H1 (cell line): ENCODE measurements at regions not wholly inside any gene's neighbourhood (a gene's known extent, or its start where the extent isn't known, plus 50 kb on each side); places are given as distances from the start of the nearest gene placed in this dataset.

Experiments
- CTCF ChIA-PET: fragments of 300-600 bp; sonication (Branson Sonifier 250); formaldehyde crosslinking; loops from one replicate; lab custom pipeline; 2021; ENCODE audit not compliant: partially characterized antibody; lab: Charles Lee
- POLR2A ChIA-PET: fragments of 300-600 bp; sonication (Branson Sonifier 250); formaldehyde crosslinking; loops from one replicate; lab custom pipeline; 2021; ENCODE audit warnings: inconsistent platforms; ENCODE audit not compliant: partially characterized antibody; lab: Charles Lee
- DNase-seq, 2 experiments: peaks; one replicate each; pipeline versions ENCODE4 v3.0.0 to v3.0.0-alpha.2; 2010 to 2022; ENCODE audit warnings: low spot score in 2 of 2, low read depth in 1 of 2, mixed read lengths in 1 of 2
- FAIRE-seq: peaks from 2 replicates; lab custom pipeline; 2011; peaks lifted over from hg19 to GRCh38; lab: Jason Lieb, UNC
- H2AFZ ChIP-seq: 2 replicates; pipeline ENCODE4 v1.8.1; 2012; ENCODE audit warnings: low read length, inconsistent platforms
- H2AK5ac ChIP-seq: 2 replicates; pipeline ENCODE4 v1.6.1; 2013; ENCODE audit warnings: low read depth, low read length
- H2BK120ac ChIP-seq: replicated peaks from 2 replicates; pipeline ENCODE3; 2013; ENCODE audit warnings: low read depth, low read length, inconsistent platforms
- H2BK12ac ChIP-seq: 2 replicates; pipeline ENCODE4 v1.6.1; 2013; ENCODE audit warnings: low read depth, low read length
- H2BK15ac ChIP-seq: 2 replicates; pipeline ENCODE4 v1.6.1; 2013; ENCODE audit warnings: low read length
- H2BK20ac ChIP-seq: 2 replicates; pipeline ENCODE4 v1.6.1; 2013; ENCODE audit warnings: low read length
- H2BK5ac ChIP-seq: 2 replicates; pipeline ENCODE4 v1.6.1; 2013; ENCODE audit warnings: low read depth, low read length
- H3K14ac ChIP-seq: 2 replicates; pipeline ENCODE4 v1.6.1; 2013; ENCODE audit warnings: inconsistent platforms; ENCODE audit not compliant: insufficient read length
- H3K18ac ChIP-seq: 2 replicates; pipeline ENCODE4 v1.6.1; 2013; ENCODE audit warnings: low read length; ENCODE audit errors: extremely low read depth
- H3K23ac ChIP-seq: 2 replicates; pipeline ENCODE4 v1.6.1; 2013; ENCODE audit warnings: inconsistent platforms; ENCODE audit not compliant: insufficient read length
- H3K23me2 ChIP-seq: 2 replicates; pipeline ENCODE4 v1.6.1; 2013; ENCODE audit warnings: low read depth, low read length
- H3K27ac ChIP-seq: 2 replicates; pipeline ENCODE4 v1.6.1; 2011; ENCODE audit warnings: low read depth, low read length, inconsistent platforms
- H3K27me3 ChIP-seq, 4 experiments: replicated peaks in 1 of 4; 1 replicate in 1 of 4; 2 replicates in 3 of 4; pipeline versions ENCODE4 v1.6.1 to v1.8.1; 2011 to 2013; ENCODE audit warnings: low read length in 3 of 4, mild to moderate bottlenecking in 3 of 4, inconsistent platforms in 2 of 4, mixed read lengths in 2 of 4, moderate library complexity in 1 of 4; ENCODE audit not compliant: control insufficient read depth in 3 of 4, insufficient read depth in 3 of 4; ENCODE audit errors: extremely low read depth in 1 of 4
- H3K36me3 ChIP-seq, 4 experiments: 2 replicates each; pipeline versions ENCODE4 v1.6.1 to v1.8.1; 2011 to 2013; ENCODE audit warnings: mild to moderate bottlenecking in 4 of 4, low read length in 3 of 4, moderate library complexity in 2 of 4, control low read depth in 1 of 4, inconsistent platforms in 1 of 4; ENCODE audit not compliant: insufficient read depth in 4 of 4, control insufficient read depth in 2 of 4
- H3K4ac ChIP-seq: replicated peaks from 2 replicates; pipeline ENCODE3; 2013; ENCODE audit warnings: low read length, low read depth, mixed read lengths, inconsistent platforms; ENCODE audit not compliant: insufficient read length
- H3K4me1 ChIP-seq, 4 experiments: replicated peaks in 1 of 4; 1 replicate in 1 of 4; 2 replicates in 3 of 4; pipeline versions ENCODE4 v1.6.1 to v1.8.1; 2011 to 2013; ENCODE audit warnings: low read length in 3 of 4, inconsistent platforms in 2 of 4, mixed read lengths in 1 of 4; ENCODE audit not compliant: insufficient read depth in 4 of 4, control insufficient read depth in 3 of 4
- H3K4me2 ChIP-seq, 2 experiments: 2 replicates each; pipeline versions ENCODE4 v1.6.1 to v1.8.1; 2011 to 2013; ENCODE audit warnings: low read depth in 2 of 2, low read length in 2 of 2, control low read depth in 1 of 2, inconsistent platforms in 1 of 2, mild to moderate bottlenecking in 1 of 2; ENCODE audit not compliant: insufficient read depth in 1 of 2
- H3K4me3 ChIP-seq, 4 experiments: fragments of 200-600, 300-600 bp in 1 of 4; sonication (generic), shearing (Covaris generic), sonication (Bioruptor Twin) in 1 of 4; 2 replicates each; pipeline versions ENCODE4 v1.5.1 to v1.8.1; 2011 to 2016; ENCODE audit warnings: low read length in 4 of 4, low read depth in 3 of 4, control low read depth in 2 of 4, inconsistent platforms in 2 of 4, mild to moderate bottlenecking in 2 of 4, mixed read lengths in 1 of 4, moderate library complexity in 1 of 4; ENCODE audit not compliant: insufficient read depth in 2 of 4; ENCODE audit errors: extremely low read depth in 1 of 4
- H3K56ac ChIP-seq: replicated peaks from 2 replicates; pipeline ENCODE3; 2013; ENCODE audit warnings: low read depth, mild to moderate bottlenecking, mixed read lengths, low read length, inconsistent platforms; ENCODE audit not compliant: insufficient read length
- H3K79me1 ChIP-seq: 2 replicates; pipeline ENCODE4 v1.6.1; 2013; ENCODE audit warnings: low read depth, low read length, control low read depth
- H3K79me2 ChIP-seq, 2 experiments: 2 replicates each; pipeline versions ENCODE4 v1.6.1 to v1.8.1; 2012 to 2013; ENCODE audit warnings: low read length in 2 of 2, mild to moderate bottlenecking in 2 of 2, inconsistent platforms in 1 of 2; ENCODE audit not compliant: insufficient read depth in 2 of 2, control insufficient read depth in 1 of 2
- H3K9ac ChIP-seq, 4 experiments: replicated peaks in 1 of 4; 1 replicate in 1 of 4; 2 replicates in 3 of 4; pipeline versions ENCODE4 v1.6.1 to v1.8.1; 2011 to 2013; ENCODE audit warnings: low read depth in 3 of 4, low read length in 3 of 4, control low read depth in 2 of 4, mild to moderate bottlenecking in 2 of 4, moderate library complexity in 2 of 4, inconsistent platforms in 1 of 4; ENCODE audit errors: extremely low read depth in 1 of 4
- H3K9me3 ChIP-seq, 2 experiments: 2 replicates each; pipeline versions ENCODE4 v1.6.1 to v1.8.1; 2012 to 2013; ENCODE audit warnings: mild to moderate bottlenecking in 2 of 2, moderate library complexity in 2 of 2, control low read depth in 1 of 2, inconsistent platforms in 1 of 2, low read depth in 1 of 2, low read length in 1 of 2, mixed read lengths in 1 of 2; ENCODE audit not compliant: insufficient read depth in 2 of 2
- H4K20me1 ChIP-seq, 2 experiments: replicated peaks in 1 of 2; 2 replicates each; pipeline versions ENCODE3 to v1.8.1; 2011 to 2013; ENCODE audit warnings: inconsistent platforms in 2 of 2, low read length in 2 of 2, mild to moderate bottlenecking in 1 of 2; ENCODE audit not compliant: insufficient read depth in 2 of 2, control insufficient read depth in 1 of 2
- H4K5ac ChIP-seq: 2 replicates; pipeline ENCODE4 v1.6.1; 2013; ENCODE audit warnings: low read length, low read depth, mixed read lengths, inconsistent platforms; ENCODE audit not compliant: insufficient read length
- H4K8ac ChIP-seq: 2 replicates; pipeline ENCODE4 v1.8.0; 2013; ENCODE audit warnings: mild to moderate bottlenecking, moderate library complexity, low read length, inconsistent platforms; ENCODE audit not compliant: insufficient read depth; ENCODE audit errors: extremely low read depth
- H4K91ac ChIP-seq: replicated peaks from 2 replicates; pipeline ENCODE3; 2013; ENCODE audit warnings: low read length, mixed read lengths, inconsistent platforms; ENCODE audit not compliant: insufficient read length
- TCF12 ChIP-seq: IDR thresholded peaks from 2 replicates; pipeline ENCODE4 v1.6.1; 2011; ENCODE audit warnings: low read depth, mild to moderate bottlenecking, low read length
- WGBS, 2 experiments: shearing (Covaris generic) in 1 of 2; methylation state at CpG; one replicate each; pipeline versions ENCODE4 v1.1.6 to v1.1.7; 2013 to 2015; ENCODE audit warnings: low lambda C conversion rate in 2 of 2, mixed read lengths in 2 of 2, inconsistent platforms in 1 of 2, low coverage in 1 of 2, missing lambda C conversion rate in 1 of 2; ENCODE audit not compliant: insufficient replicate concordance in 2 of 2, insufficient coverage in 1 of 2, insufficient read length in 1 of 2; ENCODE audit errors: extremely low coverage in 1 of 2, missing lambda C conversion rate in 1 of 2; 5-methylcytosine and 5-hydroxymethylcytosine counted together
- TF ChIP-seq, protein P1 (sequence below): IDR thresholded peaks from 2 replicates; pipeline ENCODE4 v1.6.1; 2012; ENCODE audit warnings: inconsistent platforms

- H2AFZ ChIP-seq = no peak overlapping the region
- no peak overlapping the region for H3K27ac ChIP-seq
- no peak overlapping the region for H3K4ac ChIP-seq
- no peaks in the 10 kb centered on the region for H3K4me1 ChIP-seq
- H3K9me3 ChIP-seq = no peaks in the 10 kb centered on the region
- no peak overlapping the region for H3K14ac ChIP-seq
- H3K79me1 ChIP-seq = no peaks in the 10 kb centered on the region
- no peak overlapping the region for H2BK20ac ChIP-seq
- no peak overlapping the region for H4K8ac ChIP-seq
- no peak overlapping the region for H3K56ac ChIP-seq
- no peaks in the 10 kb centered on the region for H3K27me3 ChIP-seq
- FAIRE-seq = no peak
- no peaks in the 10 kb centered on the region for H3K36me3 ChIP-seq
- DNase-seq = no peak
- H4K20me1 ChIP-seq = no peaks in the 10 kb centered on the region
- H3K4me3 ChIP-seq = no peak overlapping the region
- no peak overlapping the region for H3K18ac ChIP-seq
- H3K23me2 ChIP-seq = no peaks in the 10 kb centered on the region
- no peak overlapping the region for H2BK12ac ChIP-seq
- H3K23ac ChIP-seq = no peak overlapping the region
- H2BK5ac ChIP-seq = no peak overlapping the region
- H2AK5ac ChIP-seq = no peak overlapping the region
- H2BK15ac ChIP-seq = no peak overlapping the region
- 59% methylated on average over 3 of the region's 3 CpGs; no CpG with 5 or more reads in 1 of the 2 experiments for WGBS, 2 experiments
- no peaks in the 10 kb centered on the region for H3K79me2 ChIP-seq
- H4K5ac ChIP-seq = no peak overlapping the region
- CTCF ChIA-PET = no interaction called here
- no peak overlapping the region for H3K4me2 ChIP-seq
- POLR2A ChIA-PET = no interaction called here
- H2BK120ac ChIP-seq = no peak overlapping the region
- no peak overlapping the region for H4K91ac ChIP-seq
- H3K9ac ChIP-seq = no peak overlapping the region
- TF ChIP-seq, protein P1, sequence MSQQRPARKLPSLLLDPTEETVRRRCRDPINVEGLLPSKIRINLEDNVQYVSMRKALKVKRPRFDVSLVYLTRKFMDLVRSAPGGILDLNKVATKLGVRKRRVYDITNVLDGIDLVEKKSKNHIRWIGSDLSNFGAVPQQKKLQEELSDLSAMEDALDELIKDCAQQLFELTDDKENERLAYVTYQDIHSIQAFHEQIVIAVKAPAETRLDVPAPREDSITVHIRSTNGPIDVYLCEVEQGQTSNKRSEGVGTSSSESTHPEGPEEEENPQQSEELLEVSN = no peak
- TF ChIP-seq TCF12 = no peak
These were observed 426.7 kb downstream of the KLHL13 start for GRCh38 chrX:117689956-117690355.
